ENCODE measurements at regions not wholly inside any gene's neighbourhood (a gene's known extent, or its start where the extent isn't known, plus 50 kb on each side); places are given as distances from the start of the nearest gene placed in this dataset.

DNA sequence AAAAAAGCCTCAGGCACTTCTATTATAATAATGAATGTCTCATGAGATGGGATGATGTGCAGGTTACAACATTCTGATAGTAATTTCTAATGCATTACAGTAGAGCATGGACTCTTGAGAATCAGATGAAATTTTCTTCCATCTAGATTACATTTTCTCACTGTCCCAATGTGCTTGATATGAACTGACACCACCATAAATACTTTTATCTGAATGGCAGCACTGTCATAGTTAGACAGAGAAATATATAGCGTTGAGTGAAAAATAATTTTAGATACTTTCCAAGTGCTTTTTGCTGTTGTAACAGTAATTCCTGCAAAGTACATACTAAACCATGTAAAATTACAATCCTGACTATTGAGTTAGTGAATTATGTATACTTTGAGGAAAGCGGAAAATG lies 630.1 kb downstream of the BRINP3 start:
- DNase-seq = no peak
- 100% methylated on average over 1 of the region's 2 CpGs for WGBS (ENCODE audit: insufficient coverage, low lambda C conversion rate)
- no peak overlapping the region for H3K4me3 ChIP-seq (ENCODE audit: low read length)
- no peaks in the 10 kb centered on the region for H3K4me1 ChIP-seq (ENCODE audit: control insufficient read depth, insufficient read depth, low read length)
- no peaks in the 10 kb centered on the region for H3K36me3 ChIP-seq (ENCODE audit: control insufficient read depth, insufficient read depth, low read length)
- no peaks in the 10 kb centered on the region for H3K27me3 ChIP-seq (ENCODE audit: control insufficient read depth, insufficient read depth, low read length)
- H3K27ac ChIP-seq (ENCODE audit: low read length) = no peak overlapping the region
- H3K9me3 ChIP-seq (ENCODE audit: control insufficient read depth, low read depth, low read length) = no peaks in the 10 kb centered on the region

GRCh38 chr1:189851806-189852367 lies 625.8 kb downstream of the BRINP3 start:
- no peak for DNase-seq
- Histone ChIP-seq H3K4me3 (ENCODE audit: low read length) (no peak overlapping the region), H3K9me3 (ENCODE audit: control insufficient read depth, low read depth, low read length) (no peaks in the 10 kb centered on the region), H3K27ac (ENCODE audit: low read length) (no peak overlapping the region), H3K4me1 (ENCODE audit: control insufficient read depth, insufficient read depth, low read length) (no peaks in the 10 kb centered on the region), H3K36me3 (ENCODE audit: control insufficient read depth, insufficient read depth, low read length) (no peaks in the 10 kb centered on the region), H3K27me3 (ENCODE audit: control insufficient read depth, insufficient read depth, low read length) (no peaks in the 10 kb centered on the region)
- WGBS (ENCODE audit: insufficient coverage, low lambda C conversion rate) = no CpG with 5 or more reads among the region's 3 CpGs

- WGBS (ENCODE audit: insufficient coverage, low lambda C conversion rate) = no CpG with 5 or more reads among the region's 1 CpG
- H3K4me1 ChIP-seq (ENCODE audit: control insufficient read depth, insufficient read depth, low read length) = no peaks in the 10 kb centered on the region
- peaks cover 7% of the 10 kb centered on the region for H3K9me3 ChIP-seq (ENCODE audit: control insufficient read depth, low read depth, low read length)
- no peak for DNase-seq
- no peak overlapping the region for H3K4me3 ChIP-seq (ENCODE audit: low read length)
- no peak overlapping the region for H3K27ac ChIP-seq (ENCODE audit: low read length)
- H3K36me3 ChIP-seq (ENCODE audit: control insufficient read depth, insufficient read depth, low read length) = no peaks in the 10 kb centered on the region
- H3K27me3 ChIP-seq (ENCODE audit: control insufficient read depth, insufficient read depth, low read length) = no peaks in the 10 kb centered on the region
Measured at GRCh38 chr1:189859385-189859977, 618.2 kb downstream of the BRINP3 start.

DNA sequence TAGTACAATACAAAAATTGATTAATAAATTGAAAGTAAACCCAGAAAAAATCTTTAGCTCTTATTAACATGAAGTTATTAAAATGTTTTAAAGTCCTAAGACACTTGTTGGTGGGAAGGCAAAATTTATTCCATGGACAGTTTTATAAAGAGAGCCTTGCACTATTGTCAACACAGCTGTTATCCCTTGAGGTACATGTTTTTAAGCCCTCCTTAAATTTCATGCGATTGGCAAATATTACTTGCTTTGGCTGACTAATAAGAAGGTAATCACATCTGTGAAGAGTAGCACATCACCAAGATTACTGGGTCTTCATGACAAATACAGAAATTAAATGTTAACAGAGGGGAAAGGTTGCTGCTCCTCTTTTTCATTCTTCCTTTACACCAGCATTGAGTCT lies 611.1 kb downstream of the BRINP3 start:
- H3K27me3 ChIP-seq (ENCODE audit: control insufficient read depth, insufficient read depth, low read length) = no peaks in the 10 kb centered on the region
- H3K27ac ChIP-seq (ENCODE audit: low read length) = no peak overlapping the region
- H3K4me3 ChIP-seq (ENCODE audit: low read length) = no peak overlapping the region
- H3K9me3 ChIP-seq (ENCODE audit: control insufficient read depth, low read depth, low read length) = no peaks in the 10 kb centered on the region
- no peak for DNase-seq
- no CpG with 5 or more reads among the region's 1 CpG for WGBS (ENCODE audit: insufficient coverage, low lambda C conversion rate)
- no peaks in the 10 kb centered on the region for H3K36me3 ChIP-seq (ENCODE audit: control insufficient read depth, insufficient read depth, low read length)
- no peaks in the 10 kb centered on the region for H3K4me1 ChIP-seq (ENCODE audit: control insufficient read depth, insufficient read depth, low read length)

DNA sequence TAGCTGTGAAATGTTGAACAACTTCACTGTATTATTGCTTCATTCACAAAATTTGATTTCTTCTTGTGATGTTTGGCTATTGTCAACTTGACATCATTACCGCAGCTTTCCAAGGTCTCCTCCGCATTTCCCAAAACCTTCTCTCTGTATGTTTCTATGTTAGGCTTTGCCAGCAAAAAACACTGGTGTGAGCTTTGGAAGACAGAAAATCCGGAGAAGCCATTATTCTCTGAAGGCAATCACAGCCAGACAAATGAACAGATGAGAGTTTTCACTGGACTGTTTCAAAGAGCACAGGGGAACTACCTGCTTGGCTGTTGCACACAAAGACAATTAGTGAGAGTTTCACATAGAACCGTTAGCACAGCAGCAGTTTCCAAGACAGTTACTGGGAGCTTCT lies 609.6 kb downstream of the BRINP3 start:
- H3K36me3 ChIP-seq (ENCODE audit: control insufficient read depth, insufficient read depth, low read length) = no peaks in the 10 kb centered on the region
- no peaks in the 10 kb centered on the region for H3K4me1 ChIP-seq (ENCODE audit: control insufficient read depth, insufficient read depth, low read length)
- H3K27ac ChIP-seq (ENCODE audit: low read length) = no peak overlapping the region
- H3K9me3 ChIP-seq (ENCODE audit: control insufficient read depth, low read depth, low read length) = no peaks in the 10 kb centered on the region
- no peak for DNase-seq
- no CpG with 5 or more reads among the region's 4 CpGs for WGBS (ENCODE audit: insufficient coverage, low lambda C conversion rate)
- H3K4me3 ChIP-seq (ENCODE audit: low read length) = no peak overlapping the region
- H3K27me3 ChIP-seq (ENCODE audit: control insufficient read depth, insufficient read depth, low read length) = no peaks in the 10 kb centered on the region

GRCh38 chr1:189874715-189875435 lies 602.8 kb downstream of the BRINP3 start:
- Histone ChIP-seq H3K27ac (ENCODE audit: low read length) (no peak overlapping the region), H3K27me3 (ENCODE audit: control insufficient read depth, insufficient read depth, low read length) (no peaks in the 10 kb centered on the region), H3K36me3 (ENCODE audit: control insufficient read depth, insufficient read depth, low read length) (no peaks in the 10 kb centered on the region), H3K4me1 (ENCODE audit: control insufficient read depth, insufficient read depth, low read length) (no peaks in the 10 kb centered on the region), H3K4me3 (ENCODE audit: low read length) (no peak overlapping the region), H3K9me3 (ENCODE audit: control insufficient read depth, low read depth, low read length) (no peaks in the 10 kb centered on the region)
- DNase-seq = no peak

DNA sequence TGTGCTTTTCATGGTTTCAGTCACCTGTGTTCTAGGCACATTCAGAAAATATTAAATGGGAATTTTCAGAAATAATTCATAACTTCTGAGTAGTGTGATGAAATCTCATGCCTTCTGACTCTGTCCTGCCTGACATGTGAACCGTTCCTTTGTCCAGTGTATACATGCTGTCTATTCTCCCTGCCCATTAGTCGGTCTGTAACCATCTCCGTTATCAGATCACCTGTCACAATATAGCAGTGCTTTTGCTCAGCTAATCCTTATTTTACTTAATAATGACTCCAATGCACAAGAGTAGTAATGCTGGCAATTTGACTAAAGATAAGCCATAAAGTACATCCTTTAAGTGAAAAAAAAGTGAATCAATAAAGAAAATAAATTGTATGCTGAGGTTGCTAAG lies 597.5 kb downstream of the BRINP3 start:
- no peak for DNase-seq
- Histone ChIP-seq H3K4me3 (ENCODE audit: low read length) (no peak overlapping the region), H3K4me1 (ENCODE audit: control insufficient read depth, insufficient read depth, low read length) (no peaks in the 10 kb centered on the region), H3K9me3 (ENCODE audit: control insufficient read depth, low read depth, low read length) (no peaks in the 10 kb centered on the region), H3K27me3 (ENCODE audit: control insufficient read depth, insufficient read depth, low read length) (no peaks in the 10 kb centered on the region), H3K27ac (ENCODE audit: low read length) (no peak overlapping the region), H3K36me3 (ENCODE audit: control insufficient read depth, insufficient read depth, low read length) (no peaks in the 10 kb centered on the region)
- WGBS (ENCODE audit: insufficient coverage, low lambda C conversion rate) = no CpG with 5 or more reads among the region's 3 CpGs

GRCh38 chr1:189899686-189900425 lies 577.8 kb downstream of the BRINP3 start:
- H3K27me3 ChIP-seq (ENCODE audit: control insufficient read depth, insufficient read depth, low read length) = no peaks in the 10 kb centered on the region
- WGBS (ENCODE audit: insufficient coverage, low lambda C conversion rate) = no CpG with 5 or more reads among the region's 1 CpG
- no peaks in the 10 kb centered on the region for H3K4me1 ChIP-seq (ENCODE audit: control insufficient read depth, insufficient read depth, low read length)
- no peak overlapping the region for H3K4me3 ChIP-seq (ENCODE audit: low read length)
- DNase-seq = no peak
- H3K9me3 ChIP-seq (ENCODE audit: control insufficient read depth, low read depth, low read length) = no peaks in the 10 kb centered on the region
- no peak overlapping the region for H3K27ac ChIP-seq (ENCODE audit: low read length)
- H3K36me3 ChIP-seq (ENCODE audit: control insufficient read depth, insufficient read depth, low read length) = no peaks in the 10 kb centered on the region

DNA sequence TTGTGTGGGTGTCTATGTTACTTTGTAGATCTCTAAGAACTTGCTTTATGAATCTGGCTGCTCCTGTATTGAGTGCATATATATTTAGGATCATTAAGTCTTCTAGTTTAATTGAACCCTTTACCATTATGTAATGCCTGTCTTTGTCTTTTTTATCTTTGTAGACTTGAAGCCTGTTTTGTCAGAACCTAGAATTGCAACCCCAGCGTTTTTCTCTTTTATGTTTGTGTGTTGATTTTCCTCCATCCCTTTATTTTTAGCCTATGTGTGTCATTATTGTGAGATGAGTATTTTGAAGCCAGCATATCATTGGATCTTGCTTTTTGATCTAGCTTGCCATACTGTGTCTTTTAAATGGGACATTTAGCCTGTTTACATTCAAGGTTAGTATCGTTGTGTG lies 573.2 kb downstream of the BRINP3 start:
- H3K27me3 ChIP-seq (ENCODE audit: control insufficient read depth, insufficient read depth, low read length) = no peaks in the 10 kb centered on the region
- no peaks in the 10 kb centered on the region for H3K36me3 ChIP-seq (ENCODE audit: control insufficient read depth, insufficient read depth, low read length)
- H3K4me3 ChIP-seq (ENCODE audit: low read length) = no peak overlapping the region
- DNase-seq = no peak
- H3K9me3 ChIP-seq (ENCODE audit: control insufficient read depth, low read depth, low read length) = no peaks in the 10 kb centered on the region
- WGBS (ENCODE audit: insufficient coverage, low lambda C conversion rate) = 83% methylated on average over 1 of the region's 2 CpGs
- no peaks in the 10 kb centered on the region for H3K4me1 ChIP-seq (ENCODE audit: control insufficient read depth, insufficient read depth, low read length)
- H3K27ac ChIP-seq (ENCODE audit: low read length) = no peak overlapping the region

- no peak overlapping the region for H3K4me3 ChIP-seq (ENCODE audit: low read length)
- no peak overlapping the region for H3K27ac ChIP-seq (ENCODE audit: low read length)
- DNase-seq = no peak
- H3K4me1 ChIP-seq (ENCODE audit: control insufficient read depth, insufficient read depth, low read length) = no peaks in the 10 kb centered on the region
- H3K9me3 ChIP-seq (ENCODE audit: control insufficient read depth, low read depth, low read length) = no peaks in the 10 kb centered on the region
- H3K27me3 ChIP-seq (ENCODE audit: control insufficient read depth, insufficient read depth, low read length) = no peaks in the 10 kb centered on the region
- no peaks in the 10 kb centered on the region for H3K36me3 ChIP-seq (ENCODE audit: control insufficient read depth, insufficient read depth, low read length)
Measured at GRCh38 chr1:189908113-189908512, 569.6 kb downstream of the BRINP3 start.
